HepG2 (cell line): ENCODE measurements at regions not wholly inside any gene's neighbourhood (a gene's known extent, or its start where the extent isn't known, plus 50 kb on each side); places are given as distances from the start of the nearest gene placed in this dataset.

ENCODE experiments used
- CENPX ChIP-seq: sonication (generic); formaldehyde crosslinking; IDR thresholded peaks from 2 replicates; pipeline ENCODE4 v1.9.0; 2021; ENCODE audit warnings: mild to moderate bottlenecking, missing genetic modification reagents, moderate library complexity
- ELF3 ChIP-seq: IDR thresholded peaks from 2 replicates; pipeline ENCODE4 v1.6.1; 2016; ENCODE audit warnings: missing genetic modification reagents, missing compliant biosample characterization
- ERF ChIP-seq: IDR thresholded peaks from 2 replicates; pipeline ENCODE4 v1.6.1; 2018; ENCODE audit warnings: missing biosample characterization, missing genetic modification reagents
- FOXA1 ChIP-seq, 2 experiments: fragments of 450-650 bp in 1 of 2; sonication (generic) in 1 of 2; formaldehyde crosslinking in 1 of 2; IDR thresholded peaks; 2 replicates each; pipeline versions ENCODE4 v1.4.0 to v1.6.1; 2016 to 2020; ENCODE audit warnings: missing genetic modification reagents in 1 of 2
- FOXJ3 ChIP-seq: sonication (generic); formaldehyde crosslinking; IDR thresholded peaks from 2 replicates; pipeline ENCODE4 v1.4.0; 2020; ENCODE audit warnings: missing genetic modification reagents, mild to moderate bottlenecking, borderline replicate concordance
- KDM6A ChIP-seq: IDR thresholded peaks from 2 replicates; pipeline ENCODE4 v1.6.1; 2016; ENCODE audit warnings: low read depth
- SALL1 ChIP-seq: sonication (generic); formaldehyde crosslinking; IDR thresholded peaks from 2 replicates; pipeline ENCODE4 v1.8.0; 2022; ENCODE audit warnings: mild to moderate bottlenecking, missing genetic modification reagents
- SIN3B ChIP-seq: fragments of 150-350 bp; IDR thresholded peaks from 2 replicates; pipeline ENCODE4 v1.6.1; 2014; ENCODE audit warnings: low read length
- SMYD3 ChIP-seq: sonication (generic); formaldehyde crosslinking; IDR thresholded peaks from 2 replicates; pipeline ENCODE4 v1.8.1; 2023; ENCODE audit warnings: mild to moderate bottlenecking, missing genetic modification reagents
- ZBTB8A ChIP-seq: sonication (generic); formaldehyde crosslinking; IDR thresholded peaks from 2 replicates; pipeline ENCODE4 v1.4.0; 2020; ENCODE audit warnings: mild to moderate bottlenecking, low read depth, missing genetic modification reagents, borderline replicate concordance
- ZKSCAN5 ChIP-seq: sonication (generic); formaldehyde crosslinking; IDR thresholded peaks from 2 replicates; pipeline ENCODE4 v1.5.1; 2020; ENCODE audit warnings: mild to moderate bottlenecking, missing genetic modification reagents
- ZNF101 ChIP-seq: sonication (generic); formaldehyde crosslinking; IDR thresholded peaks from 2 replicates; pipeline ENCODE4 v1.4.0; 2020; ENCODE audit warnings: mild to moderate bottlenecking, low read depth, missing genetic modification reagents, borderline replicate concordance
- ZNF292 ChIP-seq: sonication (generic); formaldehyde crosslinking; IDR thresholded peaks from 2 replicates; pipeline ENCODE4 v1.8.1; 2022; ENCODE audit warnings: mild to moderate bottlenecking, low read depth, missing genetic modification reagents, borderline replicate concordance
- ZNF446 ChIP-seq: sonication (generic); formaldehyde crosslinking; IDR thresholded peaks from 2 replicates; pipeline ENCODE4 v1.5.0; 2020; ENCODE audit warnings: mild to moderate bottlenecking, missing genetic modification reagents
- ZNF501 ChIP-seq: sonication (generic); formaldehyde crosslinking; IDR thresholded peaks from 2 replicates; pipeline ENCODE4 v1.5.1; 2020; ENCODE audit warnings: mild to moderate bottlenecking, moderate library complexity, missing genetic modification reagents
- ZNF564 ChIP-seq: sonication (generic); formaldehyde crosslinking; IDR thresholded peaks from 2 replicates; pipeline ENCODE4 v1.8.1; 2023; ENCODE audit warnings: mild to moderate bottlenecking, missing genetic modification reagents
- ZNF570 ChIP-seq: sonication (generic); formaldehyde crosslinking; IDR thresholded peaks from 2 replicates; pipeline ENCODE4 v1.4.0; 2020; ENCODE audit warnings: mild to moderate bottlenecking, missing genetic modification reagents, borderline replicate concordance
- ZNF619 ChIP-seq: sonication (generic); formaldehyde crosslinking; IDR thresholded peaks from 2 replicates; pipeline ENCODE4 v1.4.0; 2020; ENCODE audit warnings: mild to moderate bottlenecking, missing genetic modification reagents
- ZNF670 ChIP-seq: sonication (generic); formaldehyde crosslinking; IDR thresholded peaks from 2 replicates; pipeline ENCODE4 v1.8.0; 2022; ENCODE audit warnings: mild to moderate bottlenecking, missing genetic modification reagents, borderline replicate concordance
- TF ChIP-seq, protein P1 (sequence below): IDR thresholded peaks from 2 replicates; pipeline ENCODE4 v1.6.1; 2016
- TF ChIP-seq, protein P2 (sequence below): sonication (generic); formaldehyde crosslinking; IDR thresholded peaks from 2 replicates; pipeline ENCODE4 v1.5.0; 2020; ENCODE audit warnings: missing genetic modification reagents
- TF ChIP-seq, protein P3 (sequence below): sonication (generic); formaldehyde crosslinking; IDR thresholded peaks from 2 replicates; pipeline ENCODE4 v1.5.0; 2020; ENCODE audit warnings: mild to moderate bottlenecking, missing genetic modification reagents, moderate library complexity
- TF ChIP-seq, protein P4 (sequence below): IDR thresholded peaks from 2 replicates; pipeline ENCODE4 v1.4.0; 2020; ENCODE audit warnings: mild to moderate bottlenecking, missing genetic modification reagents

DNA sequence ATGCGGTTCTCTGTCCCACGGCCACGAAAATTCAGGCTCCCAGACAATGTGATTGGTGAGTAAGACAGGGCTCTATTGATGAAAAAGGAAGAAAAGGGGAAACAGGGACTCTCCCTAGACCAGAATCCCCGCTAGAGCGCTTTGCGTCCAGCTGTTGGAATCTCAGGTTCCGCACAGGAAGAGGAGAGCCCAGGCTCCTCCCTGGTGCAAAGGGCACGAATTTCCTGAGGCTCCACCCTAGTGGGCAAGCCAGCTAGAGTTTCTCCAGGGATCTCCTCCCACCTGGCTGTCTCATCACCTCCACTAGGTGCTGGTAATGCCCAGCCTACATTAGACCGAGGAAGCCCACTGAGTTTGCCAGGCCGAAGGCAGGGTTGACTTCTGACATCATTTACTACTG, 135.9 kb upstream of the SOX4 start (continued):
- TF ChIP-seq, protein P1, sequence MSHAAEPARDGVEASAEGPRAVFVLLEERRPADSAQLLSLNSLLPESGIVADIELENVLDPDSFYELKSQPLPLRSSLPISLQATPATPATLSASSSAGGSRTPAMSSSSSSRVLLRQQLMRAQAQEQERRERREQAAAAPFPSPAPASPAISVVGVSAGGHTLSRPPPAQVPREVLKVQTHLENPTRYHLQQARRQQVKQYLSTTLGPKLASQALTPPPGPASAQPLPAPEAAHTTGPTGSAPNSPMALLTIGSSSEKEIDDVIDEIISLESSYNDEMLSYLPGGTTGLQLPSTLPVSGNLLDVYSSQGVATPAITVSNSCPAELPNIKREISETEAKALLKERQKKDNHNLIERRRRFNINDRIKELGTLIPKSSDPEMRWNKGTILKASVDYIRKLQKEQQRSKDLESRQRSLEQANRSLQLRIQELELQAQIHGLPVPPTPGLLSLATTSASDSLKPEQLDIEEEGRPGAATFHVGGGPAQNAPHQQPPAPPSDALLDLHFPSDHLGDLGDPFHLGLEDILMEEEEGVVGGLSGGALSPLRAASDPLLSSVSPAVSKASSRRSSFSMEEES (CRISPR knock-in tag) = no peak
- TF ChIP-seq KDM6A (CRISPR knock-in tag) (no peak), ERF (CRISPR knock-in tag) (no peak), ZNF101 (CRISPR knock-in tag) (no peak), ZNF570 (CRISPR knock-in tag) (no peak), ELF3 (CRISPR knock-in tag) (0 out of 2 replicates have a peak, but pooled peaks have one; percentile 30), ZNF446 (CRISPR knock-in tag) (no peak), ZNF670 (no peak), ZNF564 (CRISPR knock-in tag) (no peak), ZBTB8A (no peak), SMYD3 (CRISPR knock-in tag) (no peak), FOXA1 (IDR thresholded peaks at IDR 0.05) (no peak), FOXA1 (CRISPR knock-in tag; IDR thresholded peaks at IDR 0.05) (no peak), ZNF619 (0 out of 2 replicates have a peak, but pooled peaks have one; percentile 40), ZKSCAN5 (CRISPR knock-in tag) (peak; percentile 97), SIN3B (no peak), FOXJ3 (CRISPR knock-in tag) (no peak), CENPX (CRISPR knock-in tag) (no peak), ZNF501 (CRISPR knock-in tag) (0 out of 2 replicates have a peak, but pooled peaks have one; percentile 42), SALL1 (0 out of 2 replicates have a peak, but pooled peaks have one; percentile 26), ZNF292 (CRISPR knock-in tag) (no peak)
- TF ChIP-seq, protein P2, sequence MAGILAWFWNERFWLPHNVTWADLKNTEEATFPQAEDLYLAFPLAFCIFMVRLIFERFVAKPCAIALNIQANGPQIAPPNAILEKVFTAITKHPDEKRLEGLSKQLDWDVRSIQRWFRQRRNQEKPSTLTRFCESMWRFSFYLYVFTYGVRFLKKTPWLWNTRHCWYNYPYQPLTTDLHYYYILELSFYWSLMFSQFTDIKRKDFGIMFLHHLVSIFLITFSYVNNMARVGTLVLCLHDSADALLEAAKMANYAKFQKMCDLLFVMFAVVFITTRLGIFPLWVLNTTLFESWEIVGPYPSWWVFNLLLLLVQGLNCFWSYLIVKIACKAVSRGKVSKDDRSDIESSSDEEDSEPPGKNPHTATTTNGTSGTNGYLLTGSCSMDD = no peak
- TF ChIP-seq, protein P3, sequence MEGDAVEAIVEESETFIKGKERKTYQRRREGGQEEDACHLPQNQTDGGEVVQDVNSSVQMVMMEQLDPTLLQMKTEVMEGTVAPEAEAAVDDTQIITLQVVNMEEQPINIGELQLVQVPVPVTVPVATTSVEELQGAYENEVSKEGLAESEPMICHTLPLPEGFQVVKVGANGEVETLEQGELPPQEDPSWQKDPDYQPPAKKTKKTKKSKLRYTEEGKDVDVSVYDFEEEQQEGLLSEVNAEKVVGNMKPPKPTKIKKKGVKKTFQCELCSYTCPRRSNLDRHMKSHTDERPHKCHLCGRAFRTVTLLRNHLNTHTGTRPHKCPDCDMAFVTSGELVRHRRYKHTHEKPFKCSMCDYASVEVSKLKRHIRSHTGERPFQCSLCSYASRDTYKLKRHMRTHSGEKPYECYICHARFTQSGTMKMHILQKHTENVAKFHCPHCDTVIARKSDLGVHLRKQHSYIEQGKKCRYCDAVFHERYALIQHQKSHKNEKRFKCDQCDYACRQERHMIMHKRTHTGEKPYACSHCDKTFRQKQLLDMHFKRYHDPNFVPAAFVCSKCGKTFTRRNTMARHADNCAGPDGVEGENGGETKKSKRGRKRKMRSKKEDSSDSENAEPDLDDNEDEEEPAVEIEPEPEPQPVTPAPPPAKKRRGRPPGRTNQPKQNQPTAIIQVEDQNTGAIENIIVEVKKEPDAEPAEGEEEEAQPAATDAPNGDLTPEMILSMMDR (CRISPR knock-in tag) = peak; percentile 22; the same call in 1 of the 2 replicates
- TF ChIP-seq, protein P4, sequence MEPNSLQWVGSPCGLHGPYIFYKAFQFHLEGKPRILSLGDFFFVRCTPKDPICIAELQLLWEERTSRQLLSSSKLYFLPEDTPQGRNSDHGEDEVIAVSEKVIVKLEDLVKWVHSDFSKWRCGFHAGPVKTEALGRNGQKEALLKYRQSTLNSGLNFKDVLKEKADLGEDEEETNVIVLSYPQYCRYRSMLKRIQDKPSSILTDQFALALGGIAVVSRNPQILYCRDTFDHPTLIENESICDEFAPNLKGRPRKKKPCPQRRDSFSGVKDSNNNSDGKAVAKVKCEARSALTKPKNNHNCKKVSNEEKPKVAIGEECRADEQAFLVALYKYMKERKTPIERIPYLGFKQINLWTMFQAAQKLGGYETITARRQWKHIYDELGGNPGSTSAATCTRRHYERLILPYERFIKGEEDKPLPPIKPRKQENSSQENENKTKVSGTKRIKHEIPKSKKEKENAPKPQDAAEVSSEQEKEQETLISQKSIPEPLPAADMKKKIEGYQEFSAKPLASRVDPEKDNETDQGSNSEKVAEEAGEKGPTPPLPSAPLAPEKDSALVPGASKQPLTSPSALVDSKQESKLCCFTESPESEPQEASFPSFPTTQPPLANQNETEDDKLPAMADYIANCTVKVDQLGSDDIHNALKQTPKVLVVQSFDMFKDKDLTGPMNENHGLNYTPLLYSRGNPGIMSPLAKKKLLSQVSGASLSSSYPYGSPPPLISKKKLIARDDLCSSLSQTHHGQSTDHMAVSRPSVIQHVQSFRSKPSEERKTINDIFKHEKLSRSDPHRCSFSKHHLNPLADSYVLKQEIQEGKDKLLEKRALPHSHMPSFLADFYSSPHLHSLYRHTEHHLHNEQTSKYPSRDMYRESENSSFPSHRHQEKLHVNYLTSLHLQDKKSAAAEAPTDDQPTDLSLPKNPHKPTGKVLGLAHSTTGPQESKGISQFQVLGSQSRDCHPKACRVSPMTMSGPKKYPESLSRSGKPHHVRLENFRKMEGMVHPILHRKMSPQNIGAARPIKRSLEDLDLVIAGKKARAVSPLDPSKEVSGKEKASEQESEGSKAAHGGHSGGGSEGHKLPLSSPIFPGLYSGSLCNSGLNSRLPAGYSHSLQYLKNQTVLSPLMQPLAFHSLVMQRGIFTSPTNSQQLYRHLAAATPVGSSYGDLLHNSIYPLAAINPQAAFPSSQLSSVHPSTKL (CRISPR knock-in tag) = peak; percentile 61
